Transverse colon (tissue), 4 donors: ENCODE measurements at regions not wholly inside any gene's neighbourhood (a gene's known extent, or its start where the extent isn't known, plus 50 kb on each side); places are given as distances from the start of the nearest gene placed in this dataset.
"Not testable (repeated sequence)": the region's sequence is repeated elsewhere in the genome, so short reads cannot be mapped to it uniquely, and the experiment has no call there.

Source experiments
- EP300 ChIP-seq: sonication (generic); formaldehyde crosslinking; IDR thresholded peaks from one replicate; pipeline ENCODE4 v1.6.1; 2017; ENCODE audit warnings: antibody characterized with exemption, low read depth
- POLR2AphosphoS5 ChIP-seq, 3 donors: sonication (generic); formaldehyde crosslinking; IDR thresholded peaks; one replicate each; pipeline ENCODE4 v1.6.1; 2016; ENCODE audit warnings: antibody characterized with exemption in 3 of 3
- TF ChIP-seq, protein P1 (sequence below), 5 experiments: fragments of 200-600 bp in 3 of 5; fragments of 450-650 bp in 2 of 5; sonication (generic) in 3 of 5; IDR thresholded peaks; 1 replicate in 2 of 5; 2 replicates in 3 of 5; pipeline ENCODE4 v1.5.1; 2016 to 2017; ENCODE audit warnings: antibody characterized with exemption in 5 of 5, inconsistent platforms in 3 of 5, mild to moderate bottlenecking in 2 of 5, moderate library complexity in 1 of 5

DNA sequence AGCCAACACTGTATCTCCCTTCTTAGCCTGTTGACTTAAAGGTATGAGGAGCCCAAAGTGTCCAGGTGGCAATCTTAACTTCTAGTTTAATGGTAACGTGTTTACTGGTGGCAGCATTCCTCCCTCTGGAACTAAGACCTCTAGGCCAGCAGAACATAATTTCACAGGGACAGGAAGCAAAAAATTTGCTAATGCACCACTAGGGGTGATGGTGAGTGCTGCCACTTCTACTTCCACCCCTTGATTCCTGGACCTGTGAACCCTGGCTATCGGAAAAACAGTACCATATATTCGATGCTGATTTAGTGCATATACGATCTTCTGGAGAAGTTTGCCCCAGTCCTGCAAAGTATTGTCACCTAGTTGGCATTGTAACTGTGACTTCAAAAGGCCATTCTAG is 743.2 kb upstream of the RGMB start:
- not testable (repeated sequence) for TF ChIP-seq EP300; POLR2AphosphoS5 (IDR thresholded peaks at IDR 0.05)
- TF ChIP-seq, protein P1, sequence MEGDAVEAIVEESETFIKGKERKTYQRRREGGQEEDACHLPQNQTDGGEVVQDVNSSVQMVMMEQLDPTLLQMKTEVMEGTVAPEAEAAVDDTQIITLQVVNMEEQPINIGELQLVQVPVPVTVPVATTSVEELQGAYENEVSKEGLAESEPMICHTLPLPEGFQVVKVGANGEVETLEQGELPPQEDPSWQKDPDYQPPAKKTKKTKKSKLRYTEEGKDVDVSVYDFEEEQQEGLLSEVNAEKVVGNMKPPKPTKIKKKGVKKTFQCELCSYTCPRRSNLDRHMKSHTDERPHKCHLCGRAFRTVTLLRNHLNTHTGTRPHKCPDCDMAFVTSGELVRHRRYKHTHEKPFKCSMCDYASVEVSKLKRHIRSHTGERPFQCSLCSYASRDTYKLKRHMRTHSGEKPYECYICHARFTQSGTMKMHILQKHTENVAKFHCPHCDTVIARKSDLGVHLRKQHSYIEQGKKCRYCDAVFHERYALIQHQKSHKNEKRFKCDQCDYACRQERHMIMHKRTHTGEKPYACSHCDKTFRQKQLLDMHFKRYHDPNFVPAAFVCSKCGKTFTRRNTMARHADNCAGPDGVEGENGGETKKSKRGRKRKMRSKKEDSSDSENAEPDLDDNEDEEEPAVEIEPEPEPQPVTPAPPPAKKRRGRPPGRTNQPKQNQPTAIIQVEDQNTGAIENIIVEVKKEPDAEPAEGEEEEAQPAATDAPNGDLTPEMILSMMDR (IDR thresholded peaks at IDR 0.05): not testable (repeated sequence)
